IPS-18a (cell line): ENCODE measurements at regions not wholly inside any gene's neighbourhood (a gene's known extent, or its start where the extent isn't known, plus 50 kb on each side); places are given as distances from the start of the nearest gene placed in this dataset.

ENCODE experiments used
- H3K27ac ChIP-seq: one replicate; pipeline ENCODE4 v1.5.1; 2013; ENCODE audit warnings: low read length
- H3K27me3 ChIP-seq: one replicate; pipeline ENCODE4 v1.6.1; 2013; ENCODE audit warnings: mild to moderate bottlenecking, low read length; ENCODE audit not compliant: control insufficient read depth, insufficient read depth
- H3K36me3 ChIP-seq: one replicate; pipeline ENCODE4 v1.6.1; 2013; ENCODE audit warnings: low read depth, low read length; ENCODE audit not compliant: control insufficient read depth
- H3K4me1 ChIP-seq: one replicate; pipeline ENCODE4 v1.6.1; 2013; ENCODE audit warnings: low read depth, low read length; ENCODE audit not compliant: control insufficient read depth
- H3K4me3 ChIP-seq: one replicate; pipeline ENCODE4 v1.5.1; 2013; ENCODE audit warnings: low read length
- H3K9ac ChIP-seq: one replicate; pipeline ENCODE4 v1.6.1; 2013; ENCODE audit warnings: mild to moderate bottlenecking, low read length, moderate library complexity
- H3K9me3 ChIP-seq: one replicate; pipeline ENCODE4 v1.6.1; 2013; ENCODE audit warnings: low read depth, low read length; ENCODE audit not compliant: control insufficient read depth

GRCh38 chr10:8510471-8510870 lies 456.0 kb downstream of the GATA3 start:
- H3K9ac ChIP-seq, result no peak overlapping the region
- H3K4me3 ChIP-seq, result no peak overlapping the region
- no peaks in the 10 kb centered on the region for H3K27me3 ChIP-seq
- no peaks in the 10 kb centered on the region for H3K36me3 ChIP-seq
- H3K27ac ChIP-seq, result no peak overlapping the region
- H3K4me1 ChIP-seq, result peaks cover 11% of the 10 kb centered on the region
- H3K9me3 ChIP-seq, result no peaks in the 10 kb centered on the region

GRCh38 chr10:8511026-8511425 lies 456.5 kb downstream of the GATA3 start:
- Histone ChIP-seq H3K4me1 (peaks cover 11% of the 10 kb centered on the region), H3K36me3 (no peaks in the 10 kb centered on the region), H3K9ac (no peak overlapping the region), H3K9me3 (no peaks in the 10 kb centered on the region), H3K27me3 (no peaks in the 10 kb centered on the region), H3K27ac (no peak overlapping the region), H3K4me3 (no peak overlapping the region)

- H3K9me3 ChIP-seq, result no peaks in the 10 kb centered on the region
- H3K4me3 ChIP-seq, result no peak overlapping the region
- no peak overlapping the region for H3K9ac ChIP-seq
- H3K27ac ChIP-seq, result no peak overlapping the region
- peaks cover 23% of the 10 kb centered on the region for H3K4me1 ChIP-seq
- H3K27me3 ChIP-seq, result no peaks in the 10 kb centered on the region
- H3K36me3 ChIP-seq, result no peaks in the 10 kb centered on the region
Measured at GRCh38 chr10:8513155-8514147, 459.0 kb downstream of the GATA3 start.

GRCh38 chr10:8520382-8520781 lies 465.9 kb downstream of the GATA3 start:
- Histone ChIP-seq H3K9me3 (no peaks in the 10 kb centered on the region), H3K27ac (no peak overlapping the region), H3K9ac (no peak overlapping the region), H3K36me3 (no peaks in the 10 kb centered on the region), H3K4me1 (peaks cover 12% of the 10 kb centered on the region), H3K4me3 (no peak overlapping the region), H3K27me3 (no peaks in the 10 kb centered on the region)

GRCh38 chr10:8527773-8528172 lies 473.3 kb downstream of the GATA3 start:
- Histone ChIP-seq H3K27ac (no peak overlapping the region), H3K4me3 (no peak overlapping the region), H3K9ac (no peak overlapping the region), H3K4me1 (no peaks in the 10 kb centered on the region), H3K9me3 (no peaks in the 10 kb centered on the region), H3K36me3 (no peaks in the 10 kb centered on the region), H3K27me3 (no peaks in the 10 kb centered on the region)

- H3K9ac ChIP-seq, result no peak overlapping the region
- H3K9me3 ChIP-seq, result no peaks in the 10 kb centered on the region
- H3K27ac ChIP-seq, result no peak overlapping the region
- no peak overlapping the region for H3K4me3 ChIP-seq
- H3K36me3 ChIP-seq, result no peaks in the 10 kb centered on the region
- no peaks in the 10 kb centered on the region for H3K4me1 ChIP-seq
- H3K27me3 ChIP-seq, result no peaks in the 10 kb centered on the region
Measured at GRCh38 chr10:8531116-8531515, 476.6 kb downstream of the GATA3 start.

GRCh38 chr10:8532647-8533046 lies 478.2 kb downstream of the GATA3 start:
- no peak overlapping the region for H3K27ac ChIP-seq
- H3K9me3 ChIP-seq, result no peaks in the 10 kb centered on the region
- H3K27me3 ChIP-seq, result no peaks in the 10 kb centered on the region
- H3K4me1 ChIP-seq, result no peaks in the 10 kb centered on the region
- H3K9ac ChIP-seq, result no peak overlapping the region
- H3K4me3 ChIP-seq, result no peak overlapping the region
- no peaks in the 10 kb centered on the region for H3K36me3 ChIP-seq

GRCh38 chr10:8533462-8533861 lies 479.0 kb downstream of the GATA3 start:
- Histone ChIP-seq H3K4me1 (no peaks in the 10 kb centered on the region), H3K4me3 (no peak overlapping the region), H3K36me3 (no peaks in the 10 kb centered on the region), H3K27ac (no peak overlapping the region), H3K27me3 (no peaks in the 10 kb centered on the region), H3K9ac (no peak overlapping the region), H3K9me3 (no peaks in the 10 kb centered on the region)

GRCh38 chr10:8534096-8534495 lies 479.6 kb downstream of the GATA3 start:
- Histone ChIP-seq H3K4me1 (no peaks in the 10 kb centered on the region), H3K9me3 (no peaks in the 10 kb centered on the region), H3K4me3 (no peak overlapping the region), H3K27ac (no peak overlapping the region), H3K27me3 (no peaks in the 10 kb centered on the region), H3K36me3 (no peaks in the 10 kb centered on the region), H3K9ac (no peak overlapping the region)

- Histone ChIP-seq H3K9ac (no peak overlapping the region), H3K27me3 (no peaks in the 10 kb centered on the region), H3K36me3 (no peaks in the 10 kb centered on the region), H3K9me3 (no peaks in the 10 kb centered on the region), H3K4me3 (no peak overlapping the region), H3K4me1 (no peaks in the 10 kb centered on the region), H3K27ac (no peak overlapping the region)
Measured at GRCh38 chr10:8534891-8535290, 480.4 kb downstream of the GATA3 start.

GRCh38 chr10:8539056-8539455 lies 484.6 kb downstream of the GATA3 start:
- Histone ChIP-seq H3K27me3 (no peaks in the 10 kb centered on the region), H3K9me3 (no peaks in the 10 kb centered on the region), H3K4me3 (no peak overlapping the region), H3K27ac (no peak overlapping the region), H3K4me1 (no peaks in the 10 kb centered on the region), H3K9ac (no peak overlapping the region), H3K36me3 (no peaks in the 10 kb centered on the region)
